NAMALWA (cell line): ENCODE measurements at regions not wholly inside any gene's neighbourhood (a gene's known extent, or its start where the extent isn't known, plus 50 kb on each side); places are given as distances from the start of the nearest gene placed in this dataset.
"Not testable (repeated sequence)": the region's sequence is repeated elsewhere in the genome, so short reads cannot be mapped to it uniquely, and the experiment has no call there.

Experiments used
- DNase-seq: peaks from one replicate; pipeline ENCODE4 v3.0.0-alpha.2; 2015; ENCODE audit warnings: low spot score

- no peak for DNase-seq
Measured at GRCh38 chr13:44054525-44054924, 174.8 kb downstream of the LACC1 start.

- DNase-seq, result not testable (repeated sequence)
Measured at GRCh38 chr13:44055681-44056080, 176.0 kb downstream of the LACC1 start.

GRCh38 chr13:44058067-44058466 lies 178.4 kb downstream of the LACC1 start:
- no peak for DNase-seq

- no peak for DNase-seq
Measured at GRCh38 chr13:44058624-44059215, 179.0 kb downstream of the LACC1 start.

GRCh38 chr13:44061876-44062275 lies 182.2 kb downstream of the LACC1 start:
- DNase-seq, result no peak

- no peak for DNase-seq
Measured at GRCh38 chr13:44063467-44063866, 183.8 kb downstream of the LACC1 start.

- no peak for DNase-seq
Measured at GRCh38 chr13:44063881-44064280, 184.2 kb downstream of the LACC1 start.

GRCh38 chr13:44064357-44064756 lies 184.7 kb downstream of the LACC1 start:
- no peak for DNase-seq

- DNase-seq, result no peak
Measured at GRCh38 chr13:44068169-44068568, 188.5 kb downstream of the LACC1 start.

- no peak for DNase-seq
Measured at GRCh38 chr13:44068737-44069136, 189.0 kb downstream of the LACC1 start.

- DNase-seq, result no peak
Measured at GRCh38 chr13:44072536-44072935, 192.8 kb downstream of the LACC1 start.

GRCh38 chr13:44074611-44075010 lies 194.9 kb downstream of the LACC1 start:
- no peak for DNase-seq

GRCh38 chr13:44075113-44075512 lies 195.4 kb downstream of the LACC1 start:
- DNase-seq, result no peak

- no peak for DNase-seq
Measured at GRCh38 chr13:44078806-44079376, 199.2 kb downstream of the LACC1 start.

- DNase-seq, result no peak
Measured at GRCh38 chr13:44079413-44080205, 199.9 kb downstream of the LACC1 start.

GRCh38 chr13:44084146-44084545 lies 204.4 kb downstream of the LACC1 start:
- no peak for DNase-seq

- DNase-seq, result no peak
Measured at GRCh38 chr13:44086389-44086788, 206.7 kb downstream of the LACC1 start.

GRCh38 chr13:44088411-44088810 lies 208.7 kb downstream of the LACC1 start:
- DNase-seq, result no peak

- no peak for DNase-seq
Measured at GRCh38 chr13:44088991-44089413, 209.3 kb downstream of the LACC1 start.

- no peak for DNase-seq
Measured at GRCh38 chr13:44089452-44089851, 209.7 kb downstream of the LACC1 start.

- no peak for DNase-seq
Measured at GRCh38 chr13:44092078-44092970, 212.6 kb downstream of the LACC1 start.
